22Rv1 (cell line): ENCODE measurements at regions not wholly inside any gene's neighbourhood (a gene's known extent, or its start where the extent isn't known, plus 50 kb on each side); places are given as distances from the start of the nearest gene placed in this dataset.

Source experiments
- H3K27ac ChIP-seq: fragments of 450-650 bp; 2 replicates; pipeline ENCODE4 v1.5.1; 2017
- CTCF ChIP-seq: fragments of 450-650 bp; IDR thresholded peaks from 2 replicates; pipeline ENCODE4 v1.5.1; 2017; ENCODE audit warnings: mild to moderate bottlenecking
- ZFX ChIP-seq: fragments of 450-650 bp; IDR thresholded peaks from 2 replicates; pipeline ENCODE4 v1.6.1; 2017; ENCODE audit warnings: antibody characterized with exemption, borderline replicate concordance

DNA sequence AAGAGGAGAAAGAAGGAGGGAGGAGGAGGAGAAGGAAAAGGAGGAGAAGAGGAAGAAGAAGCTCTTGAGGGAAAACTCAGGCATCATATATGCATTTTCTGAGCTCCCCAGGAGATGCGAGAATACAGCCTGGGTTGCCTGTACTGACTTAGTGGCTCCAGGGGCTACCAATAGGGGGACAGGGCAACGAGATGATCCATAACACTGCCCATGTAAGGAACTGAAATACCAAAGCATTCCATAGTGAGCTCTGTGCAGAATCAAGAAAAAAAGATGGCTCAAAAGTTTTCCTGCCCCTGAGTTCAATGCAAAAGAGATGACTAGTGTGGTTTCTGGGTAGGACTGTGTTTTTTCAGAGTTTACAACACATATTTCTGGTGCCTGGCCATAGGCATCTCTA is 258.7 kb downstream of the ALDH8A1 start:
- no peak overlapping the region for H3K27ac ChIP-seq
- TF ChIP-seq CTCF (no peak), ZFX (no peak)

- no peak overlapping the region for H3K27ac ChIP-seq
- no peak for TF ChIP-seq ZFX
- no peak for TF ChIP-seq CTCF
Observed at GRCh38 chr6:134690048-134690447, 259.9 kb downstream of the ALDH8A1 start.

- TF ChIP-seq ZFX = no peak
- TF ChIP-seq CTCF = no peak
- no peak overlapping the region for H3K27ac ChIP-seq
Observed at GRCh38 chr6:134689641-134690040, 260.3 kb downstream of the ALDH8A1 start.

- no peak for TF ChIP-seq ZFX
- TF ChIP-seq CTCF = no peak
- H3K27ac ChIP-seq = no peak overlapping the region
Observed at GRCh38 chr6:134689177-134689576, 260.7 kb downstream of the ALDH8A1 start.

DNA sequence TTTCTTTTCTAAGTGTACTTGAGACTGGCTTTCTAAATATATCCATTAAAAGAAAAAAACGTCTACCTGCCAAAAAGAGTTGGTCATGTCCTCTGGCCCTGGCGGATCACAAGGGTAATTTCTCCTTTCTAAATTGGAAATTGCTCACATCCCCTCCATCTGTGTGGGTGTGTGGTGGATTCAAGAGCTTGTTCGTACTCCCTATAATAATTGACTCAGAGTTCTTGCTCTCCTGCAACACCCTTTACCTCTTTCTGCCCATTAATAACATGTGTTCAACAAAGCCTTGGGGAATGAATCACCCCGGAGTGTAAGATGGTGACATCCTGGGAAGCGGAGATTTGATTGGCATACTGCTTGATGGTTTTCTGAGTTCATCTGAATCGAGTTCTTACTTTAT is 263.8 kb downstream of the ALDH8A1 start:
- no peak for TF ChIP-seq ZFX
- TF ChIP-seq CTCF = no peak
- H3K27ac ChIP-seq = no peak overlapping the region

GRCh38 chr6:134684423-134684795 is 265.5 kb downstream of the ALDH8A1 start:
- TF ChIP-seq CTCF = no peak
- TF ChIP-seq ZFX = no peak
- H3K27ac ChIP-seq = no peak overlapping the region

GRCh38 chr6:134683783-134684422 is 266.0 kb downstream of the ALDH8A1 start:
- TF ChIP-seq CTCF (no peak), ZFX (no peak)
- no peak overlapping the region for H3K27ac ChIP-seq
